GM23248 (cell line): ENCODE measurements at regions not wholly inside any gene's neighbourhood (a gene's known extent, or its start where the extent isn't known, plus 50 kb on each side); places are given as distances from the start of the nearest gene placed in this dataset.

Experiments used
- DNase-seq: peaks from one replicate; pipeline ENCODE4 v3.0.0-alpha.2; 2015
- H2AFZ ChIP-seq: fragments of 200-600 bp; sonication (generic); 2 replicates; pipeline ENCODE4 v1.6.1; 2016; ENCODE audit warnings: antibody characterized with exemption
- H3F3A ChIP-seq: fragments of 200-600 bp; sonication (generic); 2 replicates; pipeline ENCODE4 v1.6.1; 2016; ENCODE audit warnings: mild to moderate bottlenecking, antibody characterized with exemption, mixed run types; ENCODE audit not compliant: insufficient read depth
- H3K27ac ChIP-seq: fragments of 200-600 bp; sonication (generic); 2 replicates; pipeline ENCODE4 v1.5.1; 2016; ENCODE audit warnings: mild to moderate bottlenecking
- H3K27me3 ChIP-seq: fragments of 200-600 bp; sonication (generic); replicated peaks from 2 replicates; pipeline ENCODE4 v1.6.1; 2016; ENCODE audit warnings: mild to moderate bottlenecking; ENCODE audit not compliant: insufficient read depth
- H3K36me3 ChIP-seq: fragments of 200-600 bp; sonication (generic); 2 replicates; pipeline ENCODE4 v1.6.1; 2016; ENCODE audit warnings: low read depth, mild to moderate bottlenecking
- H3K4me1 ChIP-seq: fragments of 200-600 bp; sonication (generic); 2 replicates; pipeline ENCODE4 v1.6.1; 2016; ENCODE audit warnings: mild to moderate bottlenecking; ENCODE audit not compliant: insufficient read depth
- H3K4me2 ChIP-seq: fragments of 200-600 bp; sonication (generic); one replicate; pipeline ENCODE4 v1.6.1; 2016; ENCODE audit warnings: mild to moderate bottlenecking; ENCODE audit not compliant: unreplicated experiment
- H3K4me3 ChIP-seq: fragments of 200-600 bp; sonication (generic); 2 replicates; pipeline ENCODE4 v1.5.1; 2016; ENCODE audit warnings: mild to moderate bottlenecking
- H3K79me2 ChIP-seq: fragments of 200-600 bp; sonication (generic); 2 replicates; pipeline ENCODE4 v1.6.1; 2016; ENCODE audit warnings: mild to moderate bottlenecking; ENCODE audit not compliant: insufficient read depth
- H3K9ac ChIP-seq: fragments of 200-600 bp; sonication (generic); 2 replicates; pipeline ENCODE4 v1.6.1; 2016; ENCODE audit warnings: mild to moderate bottlenecking
- H3K9me2 ChIP-seq: fragments of 200-600 bp; sonication (generic); 2 replicates; pipeline ENCODE4 v1.6.1; 2016; ENCODE audit warnings: mixed run types, mild to moderate bottlenecking, moderate library complexity; ENCODE audit not compliant: insufficient read depth
- H3K9me3 ChIP-seq: fragments of 200-600 bp; sonication (generic); one replicate; pipeline ENCODE4 v1.6.1; 2017; ENCODE audit warnings: low read depth
- H4K20me1 ChIP-seq: fragments of 200-600 bp; sonication (generic); 2 replicates; pipeline ENCODE4 v1.6.0; 2016; ENCODE audit not compliant: insufficient read depth
- EZH2 ChIP-seq: fragments of 200-600 bp; sonication (generic); IDR thresholded peaks from 2 replicates; pipeline ENCODE4 v1.6.1; 2018; ENCODE audit warnings: antibody characterized with exemption, mild to moderate bottlenecking; ENCODE audit not compliant: insufficient read depth, poor library complexity, severe bottlenecking
- EZH2phosphoT487 ChIP-seq: fragments of 200-600 bp; sonication (generic); IDR thresholded peaks from 2 replicates; pipeline ENCODE4 v1.6.1; 2018; ENCODE audit warnings: antibody characterized with exemption, moderate library complexity, mild to moderate bottlenecking, low read depth; ENCODE audit not compliant: insufficient read depth
- WGBS, 2 experiments: methylation state at CpG; one replicate each; pipeline ENCODE4 v1.1.6; 2015 to 2017; ENCODE audit warnings: low lambda C conversion rate in 2 of 2, low coverage in 1 of 2; ENCODE audit errors: missing lambda C conversion rate in 2 of 2; 5-methylcytosine and 5-hydroxymethylcytosine counted together
- in situ Hi-C: fragments of 300-500 bp; cut with MboI; formaldehyde crosslinking; loops from 2 replicates; pipeline ENCODE4 v1.15.0; 2020

DNA sequence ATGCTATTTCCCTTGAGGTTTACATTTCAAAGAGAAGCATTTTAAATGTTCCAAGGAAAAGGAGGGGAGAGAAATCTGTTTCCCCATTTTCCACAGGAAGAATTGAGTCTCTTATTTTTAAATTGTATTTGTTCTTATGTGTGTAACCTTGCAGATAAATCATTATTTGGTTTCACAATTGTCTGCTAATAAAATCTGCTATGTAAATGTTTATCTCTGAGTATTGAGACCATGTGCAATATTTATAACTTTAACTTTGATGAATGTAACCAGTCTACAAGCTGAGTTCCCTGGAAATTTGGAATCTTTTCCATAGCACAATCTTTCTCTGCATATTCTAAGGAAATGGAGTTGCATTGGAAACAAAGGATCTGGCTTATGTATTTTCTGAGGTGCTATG lies 209.6 kb downstream of the PTBP2 start:
- Histone ChIP-seq H4K20me1 (no peaks in the 10 kb centered on the region), H3K4me3 (no peak overlapping the region), H3K4me2 (no peak overlapping the region), H3K4me1 (no peaks in the 10 kb centered on the region; the same call in 1 of the 2 replicates), H3K9me2 (no peaks in the 10 kb centered on the region), H3K27me3 (no peaks in the 10 kb centered on the region), H3F3A (no peaks in the 10 kb centered on the region), H2AFZ (no peak overlapping the region), H3K36me3 (no peaks in the 10 kb centered on the region), H3K79me2 (no peaks in the 10 kb centered on the region), H3K9ac (no peak overlapping the region), H3K9me3 (no peaks in the 10 kb centered on the region), H3K27ac (no peak overlapping the region)
- in situ Hi-C loops: no loop called here
- DNase-seq: no peak
- no peak for TF ChIP-seq EZH2
- no peak for TF ChIP-seq EZH2phosphoT487

DNA sequence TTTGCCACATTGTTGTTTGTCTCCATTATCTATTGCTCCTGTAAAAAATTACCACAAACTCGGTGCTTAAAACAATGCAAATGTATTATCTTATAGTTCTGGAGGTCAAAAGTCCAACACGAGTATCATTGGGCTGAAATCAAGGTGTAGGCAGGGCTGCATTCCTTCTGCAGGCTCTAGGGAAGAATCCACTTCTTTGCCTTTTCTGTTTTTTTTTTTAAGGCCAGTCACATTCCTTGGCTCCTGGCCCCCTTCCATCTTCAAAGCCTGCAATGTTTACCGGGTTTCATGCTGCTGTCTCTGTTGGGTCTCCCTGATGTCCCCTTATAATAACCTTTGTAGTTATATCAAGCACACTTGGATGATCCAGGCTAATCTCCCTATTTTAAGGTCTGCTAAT lies 212.7 kb downstream of the PTBP2 start:
- Histone ChIP-seq H3K4me3 (no peak overlapping the region), H4K20me1 (no peaks in the 10 kb centered on the region), H2AFZ (no peak overlapping the region), H3K9me2 (no peaks in the 10 kb centered on the region), H3K4me2 (no peak overlapping the region), H3K36me3 (no peaks in the 10 kb centered on the region), H3K79me2 (no peaks in the 10 kb centered on the region), H3K27me3 (no peaks in the 10 kb centered on the region), H3K9ac (no peak overlapping the region), H3F3A (no peaks in the 10 kb centered on the region), H3K4me1 (no peaks in the 10 kb centered on the region), H3K9me3 (no peaks in the 10 kb centered on the region), H3K27ac (no peak overlapping the region)
- in situ Hi-C loops: no loop called here
- peak; percentile 2 for DNase-seq
- TF ChIP-seq EZH2 (no peak), EZH2phosphoT487 (no peak)
- 21 to 23% methylated on average over 3 of the region's 3 CpGs for WGBS, 2 experiments

- Histone ChIP-seq H3K4me3 (no peak overlapping the region), H3K27ac (no peak overlapping the region), H3K36me3 (no peaks in the 10 kb centered on the region), H4K20me1 (no peaks in the 10 kb centered on the region), H3F3A (no peaks in the 10 kb centered on the region), H3K9ac (no peak overlapping the region), H3K9me3 (no peaks in the 10 kb centered on the region), H3K4me2 (no peak overlapping the region), H3K4me1 (no peaks in the 10 kb centered on the region), H2AFZ (no peak overlapping the region), H3K9me2 (peaks cover under 1% of the 10 kb centered on the region; the same call in 1 of the 2 replicates), H3K79me2 (no peaks in the 10 kb centered on the region), H3K27me3 (no peaks in the 10 kb centered on the region)
- in situ Hi-C loops: no loop called here
- 46 to 49% methylated on average over 2 of the region's 2 CpGs for WGBS, 2 experiments
- TF ChIP-seq EZH2 (no peak), EZH2phosphoT487 (no peak)
- DNase-seq: no peak
These were observed 223.0 kb downstream of the PTBP2 start for GRCh38 chr1:96944432-96945092.

DNA sequence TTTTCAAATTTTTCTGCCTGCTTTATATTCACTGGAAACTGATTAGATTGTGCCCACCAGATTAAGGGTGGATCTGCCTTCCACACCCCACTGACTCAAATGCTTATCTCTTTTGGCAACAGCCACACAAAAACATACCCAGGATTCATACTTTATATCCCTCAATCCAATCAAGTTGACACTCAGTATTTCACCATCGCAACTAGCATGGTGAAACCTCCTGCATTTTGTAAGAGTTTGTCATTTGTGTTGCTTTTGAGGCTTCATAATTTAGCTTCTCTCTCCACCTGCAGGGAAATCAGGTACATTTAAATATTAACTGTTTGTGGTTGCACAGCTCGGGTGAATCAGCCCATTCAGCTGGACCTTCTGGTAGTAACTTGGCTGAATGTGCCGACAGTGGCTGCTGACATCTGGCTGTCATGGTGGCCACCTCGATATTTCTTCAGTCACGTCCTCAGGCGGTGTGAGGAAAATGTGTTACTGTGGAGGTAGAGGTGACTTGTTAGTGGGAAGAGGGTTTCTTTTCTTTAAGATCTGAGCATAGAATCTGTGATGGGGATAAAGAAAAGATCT lies 224.0 kb downstream of the PTBP2 start:
- H3K27ac ChIP-seq: no peak overlapping the region
- no peaks in the 10 kb centered on the region for H3K9me3 ChIP-seq
- H3K9ac ChIP-seq: no peak overlapping the region
- no peak overlapping the region for H3K4me2 ChIP-seq
- no peaks in the 10 kb centered on the region for H3K79me2 ChIP-seq
- no peaks in the 10 kb centered on the region for H3K36me3 ChIP-seq
- no peak overlapping the region for H2AFZ ChIP-seq
- H3F3A ChIP-seq: no peaks in the 10 kb centered on the region
- H3K4me3 ChIP-seq: no peak overlapping the region
- no peaks in the 10 kb centered on the region for H4K20me1 ChIP-seq
- peaks cover 7% of the 10 kb centered on the region; the same call in 1 of the 2 replicates for H3K9me2 ChIP-seq
- 87 to 91% methylated on average over 6 of the region's 6 CpGs for WGBS, 2 experiments
- H3K27me3 ChIP-seq: no peaks in the 10 kb centered on the region
- no peak for DNase-seq
- in situ Hi-C loops: no loop called here
- TF ChIP-seq EZH2phosphoT487: no peak
- no peak for TF ChIP-seq EZH2
- H3K4me1 ChIP-seq: no peaks in the 10 kb centered on the region
